ENCODE measurements at regions not wholly inside any gene's neighbourhood (a gene's known extent, or its start where the extent isn't known, plus 50 kb on each side); places are given as distances from the start of the nearest gene placed in this dataset.

DNA sequence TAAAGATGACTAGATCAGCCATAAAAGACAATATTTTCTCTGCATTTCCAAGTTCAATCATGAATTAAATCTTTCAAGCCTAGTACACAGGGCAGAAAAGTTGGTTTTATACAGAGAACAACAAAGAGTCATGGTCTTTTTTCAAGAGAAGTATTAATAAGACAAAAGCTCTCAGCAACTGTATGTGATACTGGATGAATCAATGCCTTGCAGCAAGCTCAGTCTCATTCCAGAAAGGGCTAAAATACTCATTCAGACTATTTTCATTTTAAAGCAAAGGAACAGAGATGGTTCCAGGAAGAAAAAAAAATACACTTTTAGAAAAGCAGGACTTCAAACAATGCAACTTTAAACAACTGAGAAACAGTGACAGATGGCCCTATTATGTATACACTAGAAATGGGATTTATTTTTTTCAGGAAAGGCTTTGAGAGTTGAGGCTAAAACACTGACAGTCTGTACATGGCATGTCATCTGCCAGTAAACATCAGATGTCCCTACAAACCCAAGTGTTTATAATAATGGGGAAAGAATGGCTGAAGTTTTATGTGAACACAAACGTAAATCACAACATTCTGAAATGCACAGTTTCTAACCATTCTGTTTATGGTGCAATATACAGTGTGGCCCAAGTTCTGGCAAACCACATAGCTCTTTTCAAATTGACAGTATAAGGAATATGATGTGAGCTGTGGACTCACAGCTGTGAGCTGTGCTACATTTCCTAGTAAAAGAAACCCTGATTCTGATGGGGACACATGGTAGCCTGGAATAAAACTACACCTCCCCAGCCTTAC is 114.3 kb upstream of the DST start:
- Histone ChIP-seq H3K27ac (ENCODE audit: low read depth in 1 of 2, low read length in 2 of 2) (no peak overlapping the region), H3K4me1 (ENCODE audit: control insufficient read depth in 4 of 4, insufficient read depth in 4 of 4, low read length in 3 of 4) (peaks cover 2 to 11% (median 3%) of the 10 kb centered on the region in 4 donors), H3K27me3 (ENCODE audit: control insufficient read depth in 4 of 4, insufficient read depth in 4 of 4, low read length in 3 of 4) (no peaks in the 10 kb centered on the region), H3K9me3 (ENCODE audit: control insufficient read depth in 4 of 4, low read length in 3 of 4) (no peaks in the 10 kb centered on the region), H3K4me3 (ENCODE audit: low read depth in 1 of 3, low read length in 3 of 3) (no peak overlapping the region), H3K9ac (ENCODE audit: low read depth in 1 of 2, low read length in 2 of 2) (peak overlapping the region in 1 of 2 donors; percentile 36), H3K36me3 (ENCODE audit: control insufficient read depth in 4 of 4, insufficient read depth in 3 of 4, low read depth in 1 of 4, low read length in 3 of 4) (no peaks in the 10 kb centered on the region)
- 71% methylated on average over 1 of the region's 1 CpG for WGBS
- no peak for DNase-seq (ENCODE audit: low spot score)
- no peak for TF ChIP-seq FOXA1 (IDR thresholded peaks at IDR 0.05)
- no peak for TF ChIP-seq EGR1 (IDR thresholded peaks at IDR 0.05; ENCODE audit: low read depth in 2 of 2)
- TF ChIP-seq ATF3 (IDR thresholded peaks at IDR 0.05) = no peak
- TF ChIP-seq JUND (IDR thresholded peaks at IDR 0.05) = no peak
- TF ChIP-seq RAD21 (IDR thresholded peaks at IDR 0.05) = no peak
- no peak for TF ChIP-seq CTCF (IDR thresholded peaks at IDR 0.05; ENCODE audit: low read depth, low read length, missing input control)
- no peak for TF ChIP-seq NR2F2 (IDR thresholded peaks at IDR 0.05)
- TF ChIP-seq, protein P1, sequence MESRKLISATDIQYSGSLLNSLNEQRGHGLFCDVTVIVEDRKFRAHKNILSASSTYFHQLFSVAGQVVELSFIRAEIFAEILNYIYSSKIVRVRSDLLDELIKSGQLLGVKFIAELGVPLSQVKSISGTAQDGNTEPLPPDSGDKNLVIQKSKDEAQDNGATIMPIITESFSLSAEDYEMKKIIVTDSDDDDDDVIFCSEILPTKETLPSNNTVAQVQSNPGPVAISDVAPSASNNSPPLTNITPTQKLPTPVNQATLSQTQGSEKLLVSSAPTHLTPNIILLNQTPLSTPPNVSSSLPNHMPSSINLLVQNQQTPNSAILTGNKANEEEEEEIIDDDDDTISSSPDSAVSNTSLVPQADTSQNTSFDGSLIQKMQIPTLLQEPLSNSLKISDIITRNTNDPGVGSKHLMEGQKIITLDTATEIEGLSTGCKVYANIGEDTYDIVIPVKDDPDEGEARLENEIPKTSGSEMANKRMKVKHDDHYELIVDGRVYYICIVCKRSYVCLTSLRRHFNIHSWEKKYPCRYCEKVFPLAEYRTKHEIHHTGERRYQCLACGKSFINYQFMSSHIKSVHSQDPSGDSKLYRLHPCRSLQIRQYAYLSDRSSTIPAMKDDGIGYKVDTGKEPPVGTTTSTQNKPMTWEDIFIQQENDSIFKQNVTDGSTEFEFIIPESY (IDR thresholded peaks at IDR 0.05) = no peak
- no peak for TF ChIP-seq HNF4A (conservative IDR thresholded peaks at IDR 0.05)
- TF ChIP-seq RXRA (IDR thresholded peaks at IDR 0.05) = no peak
- TF ChIP-seq TAF1 (conservative IDR thresholded peaks at IDR 0.05) = no peak
- TF ChIP-seq, protein P2, sequence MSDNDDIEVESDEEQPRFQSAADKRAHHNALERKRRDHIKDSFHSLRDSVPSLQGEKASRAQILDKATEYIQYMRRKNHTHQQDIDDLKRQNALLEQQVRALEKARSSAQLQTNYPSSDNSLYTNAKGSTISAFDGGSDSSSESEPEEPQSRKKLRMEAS (IDR thresholded peaks at IDR 0.05) = no peak
- no peak for TF ChIP-seq YY1 (IDR thresholded peaks at IDR 0.05)
- TF ChIP-seq SP1 (IDR thresholded peaks at IDR 0.05) = no peak
- TF ChIP-seq HNF4G (IDR thresholded peaks at IDR 0.05) = no peak
- no peak for TF ChIP-seq FOXA2 (IDR thresholded peaks at IDR 0.05)
- no peak for TF ChIP-seq GABPA (IDR thresholded peaks at IDR 0.05 in 1 of 2, conservative IDR thresholded peaks at IDR 0.05 in 1 of 2)
- no peak for TF ChIP-seq REST (IDR thresholded peaks at IDR 0.05)
